ENCODE measurements at regions not wholly inside any gene's neighbourhood (a gene's known extent, or its start where the extent isn't known, plus 50 kb on each side); places are given as distances from the start of the nearest gene placed in this dataset.
"Not testable (repeated sequence)": the region's sequence is repeated elsewhere in the genome, so short reads cannot be mapped to it uniquely, and the experiment has no call there.

DNA sequence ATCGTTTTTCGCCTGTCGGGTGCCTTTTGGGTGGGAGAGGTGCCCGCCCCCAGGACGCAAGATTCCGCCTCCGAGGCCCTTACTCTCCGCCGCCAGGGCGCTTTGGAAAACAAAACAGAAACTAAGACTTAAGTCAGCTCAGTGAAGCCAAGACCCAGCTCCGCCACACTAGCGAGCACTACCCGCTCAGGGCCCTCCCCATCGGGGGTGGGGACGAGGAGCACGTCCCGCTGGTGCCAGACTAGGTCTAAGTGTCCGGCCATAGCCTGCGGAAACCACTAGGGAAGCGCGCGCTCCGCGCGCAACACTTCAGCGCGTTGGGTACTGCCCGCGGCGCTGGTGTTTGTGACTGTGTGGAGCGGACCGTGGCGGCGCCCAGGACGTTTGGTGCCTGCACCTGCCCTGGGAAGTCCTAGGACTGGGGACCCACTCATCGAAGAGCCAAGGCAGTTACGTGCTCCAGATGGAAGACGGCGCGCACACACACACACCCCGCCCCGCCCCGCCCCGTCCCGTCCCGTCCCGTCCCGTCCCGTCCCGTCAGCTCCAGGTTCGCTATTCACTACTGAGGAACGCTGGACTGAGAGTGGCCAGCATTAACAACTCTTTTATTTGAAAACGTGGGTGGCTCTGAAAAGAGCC, 57.6 kb upstream of the BOLA1 start:
- H3K36me3 ChIP-seq (ENCODE audit: low read depth); DNase-seq; intact Hi-C loops (cut with DNase I, micrococcal nuclease); H3K4me3 ChIP-seq; H3K9me3 ChIP-seq: not testable (repeated sequence)
- peak; percentile 67 for ATAC-seq
- H3K4me1 ChIP-seq (ENCODE audit: low read depth), result peaks cover 11% of the 10 kb centered on the region

DNA sequence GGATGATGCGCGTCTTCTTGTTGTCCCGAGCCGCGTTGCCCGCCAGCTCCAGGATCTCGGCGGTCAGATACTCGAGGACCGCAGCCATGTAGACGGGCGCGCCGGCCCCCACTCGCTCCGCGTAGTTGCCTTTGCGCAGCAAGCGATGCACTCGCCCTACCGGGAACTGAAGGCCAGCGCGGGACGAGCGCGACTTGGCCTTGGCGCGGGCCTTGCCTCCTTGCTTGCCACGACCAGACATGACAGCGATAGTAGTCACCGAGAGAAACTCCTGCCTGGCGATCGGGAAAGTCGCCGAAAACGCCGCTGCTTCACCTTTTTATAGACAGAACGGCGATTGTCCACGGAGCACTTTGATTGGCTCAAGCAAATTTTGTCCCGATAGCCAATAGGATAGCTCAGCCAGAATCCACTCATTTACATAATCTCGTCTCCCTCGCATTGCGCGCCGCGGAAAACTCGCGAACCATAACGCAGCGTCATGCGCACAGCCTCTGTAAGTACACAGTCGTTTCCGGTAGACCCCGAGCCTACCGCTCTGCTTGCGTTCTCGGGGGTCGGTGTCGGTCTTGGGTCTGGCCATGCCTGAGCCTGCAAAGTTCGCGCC, 56.8 kb upstream of the BOLA1 start:
- intact Hi-C loops (cut with DNase I, micrococcal nuclease); DNase-seq; H3K36me3 ChIP-seq (ENCODE audit: low read depth); H3K9me3 ChIP-seq; H3K4me3 ChIP-seq: not testable (repeated sequence)
- peak; percentile 80 for ATAC-seq
- H3K4me1 ChIP-seq (ENCODE audit: low read depth), result peaks cover 11% of the 10 kb centered on the region

DNA sequence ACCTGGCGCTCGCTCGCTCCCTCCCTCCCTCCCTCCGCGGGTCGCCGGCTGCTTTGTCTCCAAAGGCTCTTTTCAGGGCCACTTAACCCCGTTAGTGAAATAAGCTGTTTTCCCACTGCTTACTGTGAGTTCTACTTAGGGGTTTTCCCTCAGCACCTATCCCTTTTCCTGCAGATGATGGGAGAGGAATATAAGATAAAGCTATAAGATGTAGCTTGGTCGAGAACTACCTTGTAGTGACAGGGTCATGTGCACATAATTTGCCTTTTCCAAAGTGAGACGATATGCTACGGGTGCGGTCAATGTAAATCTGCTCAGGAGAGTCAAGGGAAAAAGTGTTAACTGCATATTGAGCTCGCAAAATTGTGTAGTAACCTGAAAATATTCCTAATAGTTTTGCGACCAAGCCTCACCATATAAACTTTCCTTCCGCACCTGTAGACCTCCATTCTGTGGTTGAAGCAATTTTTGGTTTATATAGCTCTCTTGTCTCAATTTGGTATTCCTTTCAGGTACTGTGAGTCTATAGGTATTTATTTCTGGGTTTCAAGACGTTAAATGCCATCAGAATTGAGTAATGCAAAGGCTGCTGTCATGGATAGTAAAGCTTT, 55.8 kb upstream of the BOLA1 start:
- ATAC-seq (no peak), DNase-seq (peak in 1 of 3 donors; percentile 22)
- Histone ChIP-seq H3K4me3 (peak overlapping the region; percentile 24), H3K4me1 (ENCODE audit: low read depth) (peaks cover 15% of the 10 kb centered on the region), H3K9me3 (no peaks in the 10 kb centered on the region), H3K36me3 (ENCODE audit: low read depth) (no peaks in the 10 kb centered on the region)
- TF ChIP-seq, protein P1, sequence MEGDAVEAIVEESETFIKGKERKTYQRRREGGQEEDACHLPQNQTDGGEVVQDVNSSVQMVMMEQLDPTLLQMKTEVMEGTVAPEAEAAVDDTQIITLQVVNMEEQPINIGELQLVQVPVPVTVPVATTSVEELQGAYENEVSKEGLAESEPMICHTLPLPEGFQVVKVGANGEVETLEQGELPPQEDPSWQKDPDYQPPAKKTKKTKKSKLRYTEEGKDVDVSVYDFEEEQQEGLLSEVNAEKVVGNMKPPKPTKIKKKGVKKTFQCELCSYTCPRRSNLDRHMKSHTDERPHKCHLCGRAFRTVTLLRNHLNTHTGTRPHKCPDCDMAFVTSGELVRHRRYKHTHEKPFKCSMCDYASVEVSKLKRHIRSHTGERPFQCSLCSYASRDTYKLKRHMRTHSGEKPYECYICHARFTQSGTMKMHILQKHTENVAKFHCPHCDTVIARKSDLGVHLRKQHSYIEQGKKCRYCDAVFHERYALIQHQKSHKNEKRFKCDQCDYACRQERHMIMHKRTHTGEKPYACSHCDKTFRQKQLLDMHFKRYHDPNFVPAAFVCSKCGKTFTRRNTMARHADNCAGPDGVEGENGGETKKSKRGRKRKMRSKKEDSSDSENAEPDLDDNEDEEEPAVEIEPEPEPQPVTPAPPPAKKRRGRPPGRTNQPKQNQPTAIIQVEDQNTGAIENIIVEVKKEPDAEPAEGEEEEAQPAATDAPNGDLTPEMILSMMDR (IDR thresholded peaks at IDR 0.05), result no peak
- intact Hi-C loops (cut with DNase I, micrococcal nuclease), result no loop called here

DNA sequence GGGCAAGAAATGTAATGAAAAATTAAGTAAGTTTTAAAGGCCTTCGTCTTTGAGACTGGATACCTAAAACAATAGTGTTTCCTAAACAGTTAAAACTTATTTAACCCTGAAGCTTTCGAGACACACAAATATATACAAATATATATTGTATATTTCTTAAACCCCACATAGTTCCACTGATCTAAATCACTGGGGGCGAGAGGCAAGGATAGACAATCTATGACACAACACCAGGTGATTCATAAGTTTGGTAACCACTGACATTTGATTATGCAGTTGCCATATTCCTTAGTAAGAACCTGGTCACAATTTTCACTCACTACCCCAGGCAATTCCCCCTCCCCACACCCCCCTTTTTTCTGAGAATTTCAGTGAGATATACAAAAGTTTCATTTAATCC, 55.3 kb upstream of the BOLA1 start:
- peaks cover 19% of the 10 kb centered on the region for H3K4me1 ChIP-seq (ENCODE audit: low read depth)

DNA sequence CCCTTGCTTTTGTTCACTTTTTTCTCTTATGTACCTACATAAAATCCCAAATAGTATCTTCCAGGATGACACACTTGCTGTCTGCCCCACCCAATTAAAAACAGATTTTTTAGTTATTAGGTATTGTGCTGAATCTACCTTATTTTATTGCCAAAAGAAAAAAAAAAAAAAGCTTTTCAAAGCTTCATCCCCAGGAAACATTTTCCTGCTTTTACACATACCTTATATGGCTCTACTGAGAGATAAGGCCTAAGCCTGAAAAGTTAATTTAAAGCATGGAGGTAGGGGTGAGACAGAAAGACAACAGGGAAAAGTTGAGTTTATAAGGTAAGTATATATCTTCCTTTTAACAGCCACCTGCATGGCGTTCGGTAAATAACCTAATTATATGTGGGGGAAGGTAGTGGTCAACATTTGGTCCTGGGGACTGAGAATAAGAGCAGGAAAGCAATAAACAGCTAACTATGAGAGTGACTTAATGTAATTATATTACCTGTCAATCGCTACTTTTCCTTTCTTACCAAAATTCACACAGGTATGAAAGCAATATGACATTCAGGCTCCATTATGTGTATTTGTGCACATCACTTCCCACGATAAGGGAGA, 54.6 kb upstream of the BOLA1 start:
- intact Hi-C loops (cut with DNase I, micrococcal nuclease), result no loop called here
- TF ChIP-seq, protein P1 (IDR thresholded peaks at IDR 0.05), result no peak
- peaks cover 22% of the 10 kb centered on the region for H3K4me1 ChIP-seq (ENCODE audit: low read depth)

More for the DNA sequence above, 55.3 kb upstream of the BOLA1 start:
- Histone ChIP-seq H3K36me3 (ENCODE audit: low read depth) (no peaks in the 10 kb centered on the region), H3K4me3 (no peak overlapping the region), H3K9me3 (no peaks in the 10 kb centered on the region)
- ATAC-seq (no peak), DNase-seq (peak in 1 of 3 donors; percentile 5)
- intact Hi-C loops (cut with DNase I, micrococcal nuclease), result no loop called here
- TF ChIP-seq, protein P1 (IDR thresholded peaks at IDR 0.05), result no peak

DNA sequence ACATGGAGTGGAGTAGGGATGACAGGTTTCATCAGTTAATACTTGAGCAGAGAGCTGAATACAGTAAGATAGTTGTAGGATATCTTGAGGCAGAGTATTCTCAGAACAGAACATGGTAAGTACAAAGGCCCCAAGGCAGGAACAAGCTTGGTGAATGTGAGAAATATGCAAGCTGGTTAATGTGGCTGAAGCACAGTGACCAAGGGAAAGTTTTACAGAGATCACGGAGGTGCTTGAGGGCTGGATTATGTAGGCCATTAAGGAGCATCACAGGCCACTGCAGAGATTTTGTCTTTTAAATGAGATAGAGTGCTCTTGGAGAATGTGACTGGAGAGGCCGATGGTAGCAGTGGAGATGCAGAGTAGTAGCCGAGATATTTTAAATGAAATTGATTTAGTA, 54.0 kb upstream of the BOLA1 start:
- peaks cover 22% of the 10 kb centered on the region for H3K4me1 ChIP-seq (ENCODE audit: low read depth)
- H3K9me3 ChIP-seq, result no peaks in the 10 kb centered on the region
- intact Hi-C loops (cut with DNase I, micrococcal nuclease), result no loop called here
- ATAC-seq (no peak), DNase-seq (peak in 1 of 3 donors; percentile 7)
- TF ChIP-seq, protein P1 (IDR thresholded peaks at IDR 0.05), result no peak
- H3K4me3 ChIP-seq, result no peak overlapping the region
- no peaks in the 10 kb centered on the region for H3K36me3 ChIP-seq (ENCODE audit: low read depth)

More for the DNA sequence above, 54.6 kb upstream of the BOLA1 start:
- Histone ChIP-seq H3K9me3 (no peaks in the 10 kb centered on the region), H3K36me3 (ENCODE audit: low read depth) (no peaks in the 10 kb centered on the region), H3K4me3 (no peak overlapping the region)
- ATAC-seq (no peak), DNase-seq (peak in 1 of 3 donors; percentile 1)
